HEK293T (cell line): ENCODE measurements at regions not wholly inside any gene's neighbourhood (a gene's known extent, or its start where the extent isn't known, plus 50 kb on each side); places are given as distances from the start of the nearest gene placed in this dataset.

Source experiments
- CTCF ChIA-PET: fragments of 350-600 bp; formaldehyde crosslinking; extraction: SDS; loops from one replicate; lab custom pipeline; 2021; ENCODE audit warnings: antibody characterized with exemption, inconsistent platforms; lab: Yijun Ruan, JAX
- POLR2A ChIA-PET: fragments of 350-600 bp; formaldehyde crosslinking; extraction: SDS; loops from one replicate; lab custom pipeline; 2020; ENCODE audit warnings: antibody characterized with exemption, inconsistent platforms; lab: Yijun Ruan, JAX
- DNase-seq: peaks from one replicate; pipeline ENCODE4 v3.0.0; 2012; ENCODE audit warnings: mixed read lengths; ENCODE audit errors: extremely low spot score
- ARNT ChIP-seq: fragments of 450-650 bp; IDR thresholded peaks from 2 replicates; pipeline ENCODE4 v1.6.1; 2017; ENCODE audit warnings: mild to moderate bottlenecking
- BHLHE40 ChIP-seq: fragments of 450-650 bp; IDR thresholded peaks from 2 replicates; pipeline ENCODE4 v1.6.1; 2016; ENCODE audit warnings: mild to moderate bottlenecking, moderate library complexity, borderline replicate concordance
- CTBP1 ChIP-seq: fragments of 450-650 bp; IDR thresholded peaks from 2 replicates; pipeline ENCODE4 v1.6.1; 2016; ENCODE audit warnings: borderline replicate concordance
- ELF4 ChIP-seq: fragments of 450-650 bp; IDR thresholded peaks from 2 replicates; pipeline ENCODE4 v1.6.1; 2017; ENCODE audit warnings: antibody characterized with exemption
- FOXA1 ChIP-seq: fragments of 450-650 bp; IDR thresholded peaks from 2 replicates; pipeline ENCODE4 v1.6.1; 2016; ENCODE audit warnings: mild to moderate bottlenecking
- FOXK2 ChIP-seq: fragments of 450-650 bp; IDR thresholded peaks from 2 replicates; pipeline ENCODE4 v1.6.1; 2016; ENCODE audit warnings: mild to moderate bottlenecking
- FOXM1 ChIP-seq: fragments of 450-650 bp; IDR thresholded peaks from 2 replicates; pipeline ENCODE4 v1.6.1; 2017; ENCODE audit warnings: mild to moderate bottlenecking, borderline replicate concordance
- HDGF ChIP-seq: fragments of 450-650 bp; IDR thresholded peaks from 2 replicates; pipeline ENCODE4 v1.6.1; 2017; ENCODE audit warnings: antibody characterized with exemption, borderline replicate concordance
- L3MBTL2 ChIP-seq: fragments of 450-650 bp; conservative IDR thresholded peaks from 2 replicates; pipeline ENCODE4 v1.6.1; 2016; ENCODE audit warnings: mild to moderate bottlenecking
- LEF1 ChIP-seq: fragments of 450-650 bp; IDR thresholded peaks from 2 replicates; pipeline ENCODE4 v1.6.1; 2017; ENCODE audit warnings: mild to moderate bottlenecking, borderline replicate concordance
- NFRKB ChIP-seq: fragments of 450-650 bp; IDR thresholded peaks from 2 replicates; pipeline ENCODE4 v1.6.1; 2016; ENCODE audit warnings: mild to moderate bottlenecking, moderate library complexity
- PKNOX1 ChIP-seq: fragments of 450-650 bp; IDR thresholded peaks from 2 replicates; pipeline ENCODE4 v1.6.1; 2016
- SP1 ChIP-seq: fragments of 450-650 bp; IDR thresholded peaks from 2 replicates; pipeline ENCODE4 v1.6.1; 2017
- SUZ12 ChIP-seq: fragments of 450-650 bp; IDR thresholded peaks from 2 replicates; pipeline ENCODE4 v1.6.1; 2016; ENCODE audit warnings: mild to moderate bottlenecking
- TARDBP ChIP-seq: fragments of 450-650 bp; IDR thresholded peaks from 2 replicates; pipeline ENCODE4 v1.6.1; 2016
- ZNF384 ChIP-seq: fragments of 450-650 bp; IDR thresholded peaks from 2 replicates; pipeline ENCODE4 v1.6.1; 2016

GRCh38 chr5:63220244-63220643 lies 641.6 kb downstream of the LRRC70 start:
- POLR2A ChIA-PET = no interaction called here
- TF ChIP-seq LEF1 = no peak
- no peak for TF ChIP-seq BHLHE40
- no peak for TF ChIP-seq SUZ12
- TF ChIP-seq ZNF384 = no peak
- no peak for TF ChIP-seq CTBP1
- TF ChIP-seq SP1 = no peak
- TF ChIP-seq HDGF = no peak
- TF ChIP-seq FOXK2 = no peak
- TF ChIP-seq TARDBP = no peak

GRCh38 chr5:63217422-63217821 lies 638.8 kb downstream of the LRRC70 start:
- CTCF ChIA-PET = no interaction called here
- DNase-seq = no peak
- POLR2A ChIA-PET = no interaction called here
- TF ChIP-seq BHLHE40 = no peak
- TF ChIP-seq CTBP1 = no peak
- no peak for TF ChIP-seq ELF4
- TF ChIP-seq SP1 = no peak
- no peak for TF ChIP-seq TARDBP
- TF ChIP-seq ZNF384 = no peak
- no peak for TF ChIP-seq LEF1
- no peak for TF ChIP-seq NFRKB
- no peak for TF ChIP-seq PKNOX1
- TF ChIP-seq FOXM1 = no peak
- no peak for TF ChIP-seq L3MBTL2
- TF ChIP-seq FOXK2 = no peak
- TF ChIP-seq FOXA1 = no peak
- no peak for TF ChIP-seq HDGF
- TF ChIP-seq ARNT = no peak
- no peak for TF ChIP-seq SUZ12

More at GRCh38 chr5:63220244-63220643, 641.6 kb downstream of the LRRC70 start:
- DNase-seq = no peak
- CTCF ChIA-PET = no interaction called here

- ChIA-PET POLR2A (no interaction called here), CTCF (no interaction called here)
- no peak for DNase-seq
- TF ChIP-seq SP1 = no peak
- no peak for TF ChIP-seq SUZ12
- TF ChIP-seq ELF4 = no peak
- TF ChIP-seq CTBP1 = no peak
- TF ChIP-seq BHLHE40 = no peak
- TF ChIP-seq NFRKB = no peak
- no peak for TF ChIP-seq TARDBP
- TF ChIP-seq FOXK2 = no peak
- TF ChIP-seq LEF1 = no peak
- TF ChIP-seq FOXA1 = no peak
- no peak for TF ChIP-seq FOXM1
- no peak for TF ChIP-seq HDGF
- no peak for TF ChIP-seq ARNT
- no peak for TF ChIP-seq ZNF384
These were observed 634.6 kb downstream of the LRRC70 start for GRCh38 chr5:63213256-63213655.

- CTCF ChIA-PET = no interaction called here
- no peak for DNase-seq
- POLR2A ChIA-PET = no interaction called here
- TF ChIP-seq SP1 (no peak), HDGF (no peak), L3MBTL2 (no peak), FOXM1 (no peak), TARDBP (no peak), FOXA1 (no peak), NFRKB (no peak), SUZ12 (no peak), ARNT (no peak), ELF4 (no peak), PKNOX1 (no peak), FOXK2 (no peak), BHLHE40 (no peak), ZNF384 (no peak), CTBP1 (no peak), LEF1 (no peak)
These were observed 633.0 kb downstream of the LRRC70 start for GRCh38 chr5:63211448-63212132.

GRCh38 chr5:63205976-63206375 lies 627.4 kb downstream of the LRRC70 start:
- POLR2A ChIA-PET = no interaction called here
- CTCF ChIA-PET = no interaction called here
- DNase-seq = no peak
- TF ChIP-seq FOXM1 = no peak
- no peak for TF ChIP-seq FOXK2
- TF ChIP-seq NFRKB = no peak
- no peak for TF ChIP-seq LEF1
- no peak for TF ChIP-seq BHLHE40

- TF ChIP-seq ELF4 (no peak), L3MBTL2 (no peak), SUZ12 (no peak), ZNF384 (no peak), FOXA1 (no peak), PKNOX1 (no peak), BHLHE40 (no peak), CTBP1 (no peak), FOXM1 (no peak), SP1 (no peak), FOXK2 (no peak), HDGF (no peak), TARDBP (no peak), LEF1 (no peak), ARNT (no peak)
- no peak for DNase-seq
- ChIA-PET CTCF (no interaction called here), POLR2A (no interaction called here)
These were observed 623.1 kb downstream of the LRRC70 start for GRCh38 chr5:63201738-63202137.
